A673 (cell line): ENCODE measurements at regions not wholly inside any gene's neighbourhood (a gene's known extent, or its start where the extent isn't known, plus 50 kb on each side); places are given as distances from the start of the nearest gene placed in this dataset.

Source experiments
- BruUV-seq: library from RNA; stranded (reverse); fragments of 400-500 nt; replicated peaks from 2 replicates; lab custom pipeline; 2021; lab: Mats Ljungman, UMichigan
- CTCF ChIA-PET: fragments of 300-600 bp; sonication (Branson Sonifier 250); formaldehyde crosslinking; loops from one replicate; lab custom pipeline; 2022; ENCODE audit warnings: antibody characterized with exemption; lab: Charles Lee
- POLR2A ChIA-PET: fragments of 300-600 bp; sonication (Branson Sonifier 250); formaldehyde crosslinking; loops from one replicate; lab custom pipeline; 2022; ENCODE audit warnings: antibody characterized with exemption; ENCODE audit not compliant: low non-redundant PET; lab: Charles Lee
- DNase-seq: peaks from one replicate; pipeline ENCODE4 v3.0.0-alpha.2; 2015; ENCODE audit warnings: low spot score
- H3K27ac ChIP-seq: fragments of 200-600 bp; sonication (generic); 2 replicates; pipeline ENCODE4 v1.5.1; 2016; ENCODE audit warnings: mixed run types, low read depth, mild to moderate bottlenecking, mixed read lengths, antibody characterized with exemption, low read length; ENCODE audit not compliant: poor library complexity, severe bottlenecking
- H3K27me3 ChIP-seq: fragments of 200-600 bp; sonication (generic); replicated peaks from 2 replicates; pipeline ENCODE4 v1.6.1; 2017; ENCODE audit warnings: mixed run types, low read depth, mild to moderate bottlenecking, mixed read lengths, antibody characterized with exemption, low read length; ENCODE audit not compliant: insufficient read depth, poor library complexity
- H3K36me3 ChIP-seq: fragments of 200-600 bp; sonication (generic); 2 replicates; pipeline ENCODE4 v1.6.1; 2016; ENCODE audit warnings: mixed run types, mild to moderate bottlenecking, mixed read lengths, antibody characterized with exemption, low read length; ENCODE audit not compliant: insufficient read depth, poor library complexity, severe bottlenecking
- H3K4me1 ChIP-seq: fragments of 200-600 bp; sonication (generic); 2 replicates; pipeline ENCODE4 v1.6.1; 2017; ENCODE audit warnings: mixed run types, mild to moderate bottlenecking, mixed read lengths, antibody characterized with exemption, low read length; ENCODE audit not compliant: insufficient read depth, poor library complexity, severe bottlenecking
- H3K4me3 ChIP-seq: fragments of 200-600 bp; sonication (generic); 2 replicates; pipeline ENCODE4 v1.5.1; 2016; ENCODE audit warnings: low read depth, mixed run types, mild to moderate bottlenecking, mixed read lengths, low read length; ENCODE audit not compliant: poor library complexity, severe bottlenecking
- H3K9me3 ChIP-seq: fragments of 200-600 bp; sonication (generic); 2 replicates; pipeline ENCODE4 v1.6.1; 2016; ENCODE audit warnings: mixed run types, low read depth, mild to moderate bottlenecking, mixed read lengths, antibody characterized with exemption, low read length; ENCODE audit not compliant: poor library complexity, severe bottlenecking
- CTCF ChIP-seq: fragments of 300-800, 200-600 bp; sonication (generic); conservative IDR thresholded peaks from 2 replicates; pipeline ENCODE4 v1.5.1; 2017; ENCODE audit warnings: low read depth, mild to moderate bottlenecking, antibody characterized with exemption, low read length, moderate library complexity, mixed read lengths
- EZH2 ChIP-seq: fragments of 200-600 bp; sonication (generic); IDR thresholded peaks from 2 replicates; pipeline ENCODE4 v1.6.1; 2017; ENCODE audit warnings: borderline replicate concordance, low read depth, mild to moderate bottlenecking, mixed read lengths, antibody characterized with exemption, low read length; ENCODE audit not compliant: poor library complexity, severe bottlenecking
- intact Hi-C: fragments of 100-400 bp; cut with micrococcal nuclease; formaldehyde crosslinking; loops from one replicate; pipeline ENCODE4 v1.10.0; 2022; ENCODE audit not compliant: unreplicated experiment

- CTCF ChIA-PET, result no interaction called here
- intact Hi-C loops, result no loop called here
- Histone ChIP-seq H3K27ac (no peak overlapping the region), H3K9me3 (no peaks in the 10 kb centered on the region), H3K27me3 (no peaks in the 10 kb centered on the region), H3K36me3 (no peaks in the 10 kb centered on the region), H3K4me1 (no peaks in the 10 kb centered on the region), H3K4me3 (no peak overlapping the region)
- no peak for DNase-seq
- BruUV-seq, result no TSS peak
- TF ChIP-seq CTCF (no peak), EZH2 (no peak)
- POLR2A ChIA-PET, result no interaction called here
Observed at GRCh38 chr6:134529921-134530320, 212.0 kb upstream of the SGK1 start.

DNA sequence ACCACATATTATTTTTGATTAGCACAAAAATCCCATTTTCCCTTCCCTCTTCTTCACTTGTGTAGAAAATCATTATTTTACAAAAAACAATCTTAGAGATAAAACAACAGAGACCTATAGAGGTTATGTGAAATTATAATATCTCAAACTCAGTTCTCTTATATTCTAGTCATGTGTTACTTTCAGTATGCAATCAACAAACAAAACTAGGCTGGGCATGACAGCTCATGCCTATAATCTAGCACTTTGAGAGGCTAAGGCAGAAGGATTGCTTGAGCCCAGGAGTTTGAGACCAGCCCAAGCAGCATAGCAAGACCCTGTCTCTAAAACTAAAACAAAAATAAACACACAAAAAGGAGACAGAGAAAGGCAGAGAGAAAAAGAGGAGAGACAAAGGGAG, 211.4 kb upstream of the SGK1 start:
- intact Hi-C loops, result no loop called here
- Histone ChIP-seq H3K4me1 (no peaks in the 10 kb centered on the region), H3K27ac (no peak overlapping the region), H3K36me3 (no peaks in the 10 kb centered on the region), H3K4me3 (no peak overlapping the region), H3K27me3 (no peaks in the 10 kb centered on the region), H3K9me3 (no peaks in the 10 kb centered on the region)
- ChIA-PET POLR2A (no interaction called here), CTCF (no interaction called here)
- no TSS peak for BruUV-seq
- TF ChIP-seq CTCF (no peak), EZH2 (no peak)
- DNase-seq, result no peak

DNA sequence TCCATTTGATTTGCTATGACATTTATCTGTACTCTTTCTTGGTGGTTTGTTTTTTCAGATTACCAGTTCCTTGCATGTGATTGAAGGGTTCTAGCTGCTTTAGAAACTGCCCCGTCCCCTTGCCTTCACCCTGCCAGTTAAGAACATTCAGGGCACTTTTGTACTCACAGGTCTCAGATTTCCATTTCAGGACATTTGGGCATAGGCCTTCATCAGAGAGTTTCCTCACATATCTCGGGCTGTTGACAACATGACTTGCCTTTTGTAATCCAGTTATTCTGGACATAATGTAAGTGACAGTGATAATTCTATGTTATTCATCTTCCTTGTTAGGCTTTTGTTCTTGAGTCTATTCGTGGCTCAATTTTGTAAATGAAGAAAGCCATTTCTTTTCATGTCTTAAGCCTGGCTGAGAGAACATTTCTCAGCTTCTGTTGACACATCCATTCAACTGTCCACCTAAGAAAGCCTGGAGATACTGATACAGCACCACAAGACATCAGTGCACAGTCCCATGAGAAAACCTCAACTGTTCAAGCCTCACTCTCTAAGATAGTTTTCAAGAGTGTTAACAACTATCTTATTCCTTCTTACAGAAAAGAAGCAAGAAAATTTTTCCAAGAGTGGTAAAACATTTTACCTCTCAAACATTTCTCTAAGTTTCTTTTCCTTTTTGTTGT, 209.3 kb upstream of the SGK1 start:
- Histone ChIP-seq H3K27ac (no peak overlapping the region), H3K4me3 (no peak overlapping the region), H3K4me1 (no peaks in the 10 kb centered on the region), H3K27me3 (no peaks in the 10 kb centered on the region), H3K9me3 (no peaks in the 10 kb centered on the region), H3K36me3 (no peaks in the 10 kb centered on the region)
- no TSS peak for BruUV-seq
- DNase-seq, result no peak
- ChIA-PET CTCF (no interaction called here), POLR2A (no interaction called here)
- intact Hi-C loops, result no loop called here
- TF ChIP-seq CTCF (no peak), EZH2 (no peak)
